Left renal pelvis (tissue), 4 donors: ENCODE measurements at regions not wholly inside any gene's neighbourhood (a gene's known extent, or its start where the extent isn't known, plus 50 kb on each side); places are given as distances from the start of the nearest gene placed in this dataset.
"Not testable (repeated sequence)": the region's sequence is repeated elsewhere in the genome, so short reads cannot be mapped to it uniquely, and the experiment has no call there.

Experiments
- DNase-seq, 4 donors: peaks; one replicate each; pipeline ENCODE4 v3.0.0-alpha.2; 2013; ENCODE audit warnings: low read depth in 4 of 4, low spot score in 3 of 4

DNA sequence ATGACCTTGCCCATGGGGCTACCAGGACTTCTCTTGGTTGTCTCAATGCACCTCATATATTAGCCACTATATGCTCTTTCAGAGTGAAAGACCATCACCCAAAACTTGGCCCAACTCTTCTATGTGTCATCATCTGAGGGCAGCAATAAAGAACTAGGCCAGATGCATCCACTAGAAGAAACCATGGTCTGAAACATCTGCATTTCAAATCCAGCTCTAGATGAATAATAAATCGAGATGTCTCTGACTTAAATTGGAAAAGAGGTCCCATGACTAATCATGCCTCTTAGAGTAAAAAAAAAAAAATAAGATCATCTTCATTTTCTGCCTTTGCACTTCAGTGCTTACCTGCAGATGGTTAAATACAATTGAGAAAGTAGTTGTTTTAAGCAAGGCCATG is 397.6 kb upstream of the PITX2 start:
- DNase-seq = no peak

DNA sequence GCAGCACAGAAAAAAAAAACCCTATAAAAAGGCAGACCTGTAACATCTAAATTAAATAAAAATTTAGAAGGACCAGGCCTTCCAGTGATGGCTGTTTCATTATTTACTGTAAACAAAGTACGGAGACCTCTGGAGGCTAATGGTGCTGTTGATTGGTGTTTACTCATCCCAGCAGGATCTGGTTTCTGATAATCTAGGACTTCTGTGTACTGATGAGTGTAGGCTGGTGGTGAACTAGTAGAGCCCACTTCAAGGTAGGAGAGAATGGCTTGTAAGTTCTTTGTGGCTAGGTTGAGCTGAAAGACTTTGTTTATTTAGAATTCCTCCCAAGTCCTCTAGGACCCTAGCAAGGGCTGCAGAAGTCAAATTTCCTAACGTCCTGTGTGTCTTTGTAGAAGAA is 398.1 kb upstream of the PITX2 start:
- no peak for DNase-seq

DNA sequence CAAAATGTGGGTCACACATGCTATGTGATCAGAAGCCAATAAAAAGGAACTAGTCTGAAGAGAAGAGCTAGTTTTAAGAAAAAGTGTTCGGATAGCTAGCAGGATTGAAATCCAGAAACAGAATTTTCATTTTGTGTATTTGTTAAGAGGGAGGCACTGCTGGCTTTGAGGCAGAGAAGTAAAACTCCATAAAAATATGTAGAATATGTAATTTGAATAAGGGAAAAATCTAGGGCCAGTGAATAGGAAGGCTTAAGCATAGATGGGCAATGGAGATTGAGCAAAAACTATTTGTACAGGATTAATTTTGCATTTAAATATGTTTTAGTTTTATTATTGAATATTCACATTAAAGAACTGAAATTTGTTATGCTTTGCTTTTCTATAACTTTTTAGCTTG is 399.9 kb upstream of the PITX2 start:
- DNase-seq = no peak

DNA sequence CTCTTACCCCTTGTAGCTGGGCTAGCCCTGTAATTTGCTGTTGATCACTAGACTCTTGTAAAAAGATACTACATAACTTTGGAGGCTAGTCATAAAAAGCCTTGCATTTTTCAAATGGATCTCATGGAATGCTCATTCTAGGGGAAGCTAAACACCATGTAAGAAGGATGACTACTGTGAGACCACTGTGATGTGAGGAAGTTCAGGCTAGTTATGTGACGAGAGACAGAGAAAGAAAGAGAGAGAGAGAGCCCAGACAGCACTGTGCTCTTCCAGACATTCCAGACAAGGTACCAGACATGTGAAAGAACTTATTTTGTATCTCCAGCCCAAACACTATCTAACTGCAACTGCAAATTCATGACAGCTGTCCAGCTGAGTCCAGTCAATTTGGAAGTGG is 404.6 kb upstream of the PITX2 start:
- DNase-seq = no peak

GRCh38 chr4:111028795-111029194 is 405.9 kb upstream of the PITX2 start:
- DNase-seq = no peak

- no peak for DNase-seq
These were observed 408.2 kb upstream of the PITX2 start for GRCh38 chr4:111031001-111031579.

GRCh38 chr4:111031596-111031995 is 408.7 kb upstream of the PITX2 start:
- DNase-seq = no peak

DNA sequence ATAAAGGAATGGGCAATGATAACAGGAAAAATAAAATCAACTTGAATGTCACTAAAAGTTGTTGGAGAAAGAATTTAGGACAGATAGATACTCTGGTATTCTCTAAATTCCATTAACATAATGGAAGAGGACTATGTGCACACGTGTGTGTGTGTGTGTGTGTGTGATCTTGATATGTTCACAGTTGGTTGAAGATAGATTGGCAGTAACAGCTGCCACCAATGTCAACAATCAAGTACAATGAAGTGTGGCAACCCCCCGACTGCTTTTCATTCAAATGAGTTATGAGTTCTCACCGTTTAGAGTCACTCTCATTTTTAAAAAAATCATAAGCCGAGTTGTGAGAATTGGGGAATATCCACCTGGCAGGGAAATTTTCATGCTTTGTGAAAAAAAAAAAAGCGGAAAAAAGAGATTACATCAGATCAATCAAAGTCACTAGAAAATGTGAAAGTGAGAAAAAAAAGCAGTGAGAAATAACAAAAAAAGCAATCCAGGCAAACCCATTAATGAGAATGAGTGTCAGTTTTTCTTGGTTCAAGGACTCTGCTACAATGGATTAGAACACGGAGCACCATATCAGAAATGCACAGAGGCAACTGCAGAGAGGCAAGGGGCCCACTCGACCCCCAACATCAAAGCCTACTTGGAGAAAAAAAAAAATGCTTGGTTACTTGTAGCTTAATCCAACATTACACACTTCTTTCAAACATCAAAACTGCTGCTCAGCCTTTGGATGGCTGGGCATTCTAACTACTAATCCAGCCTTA is 414.9 kb upstream of the PITX2 start:
- no peak for DNase-seq

DNA sequence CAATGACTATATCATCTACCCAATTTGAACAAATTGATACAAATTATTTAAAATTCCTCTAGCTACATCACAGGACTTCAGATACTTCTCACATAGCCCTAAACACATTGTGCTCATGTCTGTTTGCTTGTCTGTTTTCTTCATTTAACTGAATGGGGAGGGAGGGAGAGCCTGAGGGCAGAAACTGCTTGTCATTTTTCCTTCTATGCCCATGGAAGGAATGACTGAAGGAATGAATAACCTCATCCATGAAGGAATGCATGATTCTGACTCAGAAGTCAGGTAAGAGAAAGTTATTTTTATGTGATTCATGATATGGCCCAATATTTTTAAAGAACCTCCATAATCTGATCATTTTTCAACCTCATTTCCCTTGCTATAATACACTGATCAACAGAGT is 418.0 kb upstream of the PITX2 start:
- no peak for DNase-seq

- DNase-seq = no peak
These were observed 420.4 kb upstream of the PITX2 start for GRCh38 chr4:111043286-111043685.

GRCh38 chr4:111045992-111046391 is 423.1 kb upstream of the PITX2 start:
- no peak for DNase-seq

GRCh38 chr4:111046811-111047210 is 423.9 kb upstream of the PITX2 start:
- peak in 1 of 4 donors; percentile 1 for DNase-seq

DNA sequence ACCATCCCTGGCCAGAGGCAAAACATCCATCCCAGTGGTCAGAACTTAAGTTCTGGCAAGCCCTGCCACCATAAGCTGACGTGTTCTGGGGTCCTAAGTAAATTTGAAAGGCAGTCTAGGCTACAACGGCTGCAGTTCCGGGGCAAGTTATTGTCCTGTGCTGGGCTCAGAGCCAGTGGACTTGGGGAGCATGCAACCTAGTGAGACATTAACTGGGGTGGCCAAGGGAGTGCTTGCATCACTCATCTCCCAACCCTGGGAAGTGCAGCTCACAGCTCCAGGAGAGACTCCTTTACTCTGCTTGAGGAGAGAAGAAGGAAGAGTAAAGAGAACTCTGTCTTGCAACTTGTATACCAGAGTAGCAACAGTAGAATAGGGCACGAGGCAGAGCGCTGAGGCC is 425.4 kb upstream of the PITX2 start:
- DNase-seq = no peak

DNA sequence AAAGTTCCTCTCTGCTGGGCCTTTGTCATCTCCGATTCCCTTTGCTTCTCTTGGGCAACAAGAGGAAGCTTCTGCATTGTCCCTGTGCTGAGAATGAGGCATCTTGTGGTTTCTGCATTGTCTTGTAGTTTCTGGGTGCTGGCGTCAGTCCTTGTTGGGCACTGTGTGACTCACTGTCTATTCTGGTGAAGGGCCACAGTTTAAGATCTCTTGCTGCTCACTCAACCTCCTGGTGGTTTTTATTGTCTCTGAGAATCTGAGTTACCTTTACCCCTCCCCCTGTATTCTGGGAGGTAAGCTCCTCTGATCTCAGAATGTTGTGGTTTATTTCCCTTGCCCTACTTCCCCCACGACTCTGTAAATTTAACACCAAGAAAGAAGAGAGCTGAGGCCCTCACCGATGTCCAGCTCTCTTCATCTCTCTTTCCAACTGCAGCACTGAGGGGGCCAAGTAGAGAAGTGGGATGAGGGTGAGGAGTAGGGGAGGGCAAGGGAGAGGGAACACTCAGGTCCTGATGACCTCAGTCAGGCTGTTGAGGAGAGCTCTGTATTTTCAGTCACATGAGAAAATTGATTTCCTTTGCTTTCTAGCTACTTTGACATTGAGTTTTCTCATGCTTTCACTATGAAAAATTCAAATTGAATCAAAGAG is 441.6 kb upstream of the PITX2 start:
- no peak for DNase-seq

DNA sequence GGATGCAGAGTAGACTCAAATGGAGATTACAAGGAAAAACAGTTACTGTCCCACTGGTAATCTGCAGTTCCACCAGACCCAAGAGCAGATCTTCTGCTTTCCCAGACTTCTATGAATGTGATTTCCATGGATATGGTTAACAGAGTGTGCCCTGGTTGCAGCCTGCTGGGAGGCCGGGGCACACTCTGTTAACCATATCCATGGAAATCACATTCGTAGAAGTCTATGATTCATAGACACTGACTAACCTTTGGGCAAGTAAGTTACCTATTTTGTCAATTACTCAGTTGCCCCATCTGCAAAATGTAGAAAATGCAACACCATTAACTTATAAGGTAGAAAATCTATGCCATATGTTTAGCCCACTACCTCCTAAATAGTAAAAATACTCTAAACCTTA is 443.1 kb upstream of the PITX2 start:
- no peak for DNase-seq

- no peak for DNase-seq
These were observed 443.6 kb upstream of the PITX2 start for GRCh38 chr4:111066447-111066846.

GRCh38 chr4:111066887-111067286 is 444.0 kb upstream of the PITX2 start:
- DNase-seq = no peak

GRCh38 chr4:111068883-111069282 is 446.0 kb upstream of the PITX2 start:
- DNase-seq = no peak

DNA sequence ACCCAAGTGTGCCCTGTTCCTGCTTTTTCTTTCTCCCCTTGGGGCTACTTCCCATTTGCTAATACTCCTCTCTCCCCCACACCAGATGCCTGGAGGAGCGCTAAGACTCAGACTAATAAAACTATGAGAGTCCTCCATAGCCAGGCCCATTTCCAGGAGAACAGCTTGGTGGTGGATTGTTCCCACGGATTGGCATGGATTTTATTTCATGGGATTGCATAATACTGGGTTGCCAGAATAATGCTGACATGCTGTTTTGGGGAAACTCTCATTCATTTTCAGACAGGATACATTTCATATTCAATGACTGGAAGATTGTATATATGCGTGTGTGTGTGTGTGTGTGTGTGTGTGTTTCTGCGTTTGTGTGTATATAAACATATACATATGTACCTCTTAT is 447.5 kb upstream of the PITX2 start:
- DNase-seq = no peak

GRCh38 chr4:111074523-111075114 is 451.7 kb upstream of the PITX2 start:
- DNase-seq = no peak

DNA sequence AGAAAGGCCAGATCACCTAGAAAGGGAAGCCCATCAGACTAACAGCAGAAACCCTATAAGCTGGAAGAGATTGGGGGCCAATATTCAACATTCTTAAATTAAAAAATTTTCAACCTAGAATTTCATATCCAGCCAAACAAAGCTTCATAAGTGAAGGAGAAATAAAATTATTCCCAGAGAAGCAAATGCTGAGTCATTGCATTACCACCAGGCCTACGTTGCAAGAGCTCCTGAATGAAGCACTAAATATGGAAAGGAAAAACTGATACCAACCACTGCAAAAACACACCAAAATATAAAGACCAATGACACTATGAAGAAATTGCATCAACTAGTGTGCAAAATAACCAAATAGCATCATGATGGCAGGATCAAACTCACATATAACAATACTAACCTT is 453.4 kb upstream of the PITX2 start:
- DNase-seq = not testable (repeated sequence)

DNA sequence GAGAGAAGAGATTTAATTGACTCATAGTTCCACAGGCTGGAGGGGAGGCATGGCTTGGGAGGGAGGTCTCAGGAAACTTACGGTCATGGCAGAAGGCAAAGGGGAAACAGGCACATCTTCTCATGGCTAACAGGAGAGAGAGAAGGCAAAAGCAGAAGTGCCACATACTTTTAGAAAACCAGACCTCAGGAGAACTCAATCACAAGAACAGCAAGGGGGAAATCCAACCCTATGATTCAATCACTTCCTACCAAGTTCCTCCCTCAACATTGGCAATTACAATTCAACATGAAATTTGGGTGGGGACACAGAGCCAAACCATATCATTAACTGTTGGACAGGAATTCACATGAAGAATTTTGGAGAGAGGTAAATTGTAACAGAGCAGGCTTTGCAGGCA is 485.3 kb upstream of the PITX2 start:
- DNase-seq = no peak
